GM12874 (cell line): ENCODE measurements at regions not wholly inside any gene's neighbourhood (a gene's known extent, or its start where the extent isn't known, plus 50 kb on each side); places are given as distances from the start of the nearest gene placed in this dataset.

Experiments
- CTCF ChIP-seq: IDR thresholded peaks from 2 replicates; pipeline ENCODE4 v1.5.1; 2011; ENCODE audit warnings: low read depth, mild to moderate bottlenecking, control low read depth, low read length, moderate library complexity; ENCODE audit not compliant: insufficient read depth

GRCh38 chr1:4176841-4177240, 276.8 kb upstream of the C1orf174 start:
- TF ChIP-seq CTCF = no peak

GRCh38 chr1:4177425-4178150, 277.5 kb upstream of the C1orf174 start:
- no peak for TF ChIP-seq CTCF

GRCh38 chr1:4178501-4179113, 278.5 kb upstream of the C1orf174 start:
- no peak for TF ChIP-seq CTCF

GRCh38 chr1:4179914-4180735, 280.1 kb upstream of the C1orf174 start:
- no peak for TF ChIP-seq CTCF

GRCh38 chr1:4203501-4203900, 303.4 kb upstream of the C1orf174 start:
- no peak for TF ChIP-seq CTCF

- TF ChIP-seq CTCF = no peak
These were observed 307.1 kb upstream of the C1orf174 start for GRCh38 chr1:4207183-4207582.
